GM23248 (cell line): ENCODE measurements at regions not wholly inside any gene's neighbourhood (a gene's known extent, or its start where the extent isn't known, plus 50 kb on each side); places are given as distances from the start of the nearest gene placed in this dataset.

Experiments
- DNase-seq: peaks from one replicate; pipeline ENCODE4 v3.0.0-alpha.2; 2015
- H2AFZ ChIP-seq: fragments of 200-600 bp; sonication (generic); 2 replicates; pipeline ENCODE4 v1.6.1; 2016; ENCODE audit warnings: antibody characterized with exemption
- H3F3A ChIP-seq: fragments of 200-600 bp; sonication (generic); 2 replicates; pipeline ENCODE4 v1.6.1; 2016; ENCODE audit warnings: mild to moderate bottlenecking, antibody characterized with exemption, mixed run types; ENCODE audit not compliant: insufficient read depth
- H3K27ac ChIP-seq: fragments of 200-600 bp; sonication (generic); 2 replicates; pipeline ENCODE4 v1.5.1; 2016; ENCODE audit warnings: mild to moderate bottlenecking
- H3K27me3 ChIP-seq: fragments of 200-600 bp; sonication (generic); replicated peaks from 2 replicates; pipeline ENCODE4 v1.6.1; 2016; ENCODE audit warnings: mild to moderate bottlenecking; ENCODE audit not compliant: insufficient read depth
- H3K36me3 ChIP-seq: fragments of 200-600 bp; sonication (generic); 2 replicates; pipeline ENCODE4 v1.6.1; 2016; ENCODE audit warnings: low read depth, mild to moderate bottlenecking
- H3K4me1 ChIP-seq: fragments of 200-600 bp; sonication (generic); 2 replicates; pipeline ENCODE4 v1.6.1; 2016; ENCODE audit warnings: mild to moderate bottlenecking; ENCODE audit not compliant: insufficient read depth
- H3K4me2 ChIP-seq: fragments of 200-600 bp; sonication (generic); one replicate; pipeline ENCODE4 v1.6.1; 2016; ENCODE audit warnings: mild to moderate bottlenecking; ENCODE audit not compliant: unreplicated experiment
- H3K4me3 ChIP-seq: fragments of 200-600 bp; sonication (generic); 2 replicates; pipeline ENCODE4 v1.5.1; 2016; ENCODE audit warnings: mild to moderate bottlenecking
- H3K79me2 ChIP-seq: fragments of 200-600 bp; sonication (generic); 2 replicates; pipeline ENCODE4 v1.6.1; 2016; ENCODE audit warnings: mild to moderate bottlenecking; ENCODE audit not compliant: insufficient read depth
- H3K9ac ChIP-seq: fragments of 200-600 bp; sonication (generic); 2 replicates; pipeline ENCODE4 v1.6.1; 2016; ENCODE audit warnings: mild to moderate bottlenecking
- H3K9me2 ChIP-seq: fragments of 200-600 bp; sonication (generic); 2 replicates; pipeline ENCODE4 v1.6.1; 2016; ENCODE audit warnings: mixed run types, mild to moderate bottlenecking, moderate library complexity; ENCODE audit not compliant: insufficient read depth
- H3K9me3 ChIP-seq: fragments of 200-600 bp; sonication (generic); one replicate; pipeline ENCODE4 v1.6.1; 2017; ENCODE audit warnings: low read depth
- H4K20me1 ChIP-seq: fragments of 200-600 bp; sonication (generic); 2 replicates; pipeline ENCODE4 v1.6.0; 2016; ENCODE audit not compliant: insufficient read depth
- EZH2 ChIP-seq: fragments of 200-600 bp; sonication (generic); IDR thresholded peaks from 2 replicates; pipeline ENCODE4 v1.6.1; 2018; ENCODE audit warnings: antibody characterized with exemption, mild to moderate bottlenecking; ENCODE audit not compliant: insufficient read depth, poor library complexity, severe bottlenecking
- EZH2phosphoT487 ChIP-seq: fragments of 200-600 bp; sonication (generic); IDR thresholded peaks from 2 replicates; pipeline ENCODE4 v1.6.1; 2018; ENCODE audit warnings: antibody characterized with exemption, moderate library complexity, mild to moderate bottlenecking, low read depth; ENCODE audit not compliant: insufficient read depth
- WGBS, 2 experiments: methylation state at CpG; one replicate each; pipeline ENCODE4 v1.1.6; 2015 to 2017; ENCODE audit warnings: low lambda C conversion rate in 2 of 2, low coverage in 1 of 2; ENCODE audit errors: missing lambda C conversion rate in 2 of 2; 5-methylcytosine and 5-hydroxymethylcytosine counted together
- in situ Hi-C: fragments of 300-500 bp; cut with MboI; formaldehyde crosslinking; loops from 2 replicates; pipeline ENCODE4 v1.15.0; 2020

DNA sequence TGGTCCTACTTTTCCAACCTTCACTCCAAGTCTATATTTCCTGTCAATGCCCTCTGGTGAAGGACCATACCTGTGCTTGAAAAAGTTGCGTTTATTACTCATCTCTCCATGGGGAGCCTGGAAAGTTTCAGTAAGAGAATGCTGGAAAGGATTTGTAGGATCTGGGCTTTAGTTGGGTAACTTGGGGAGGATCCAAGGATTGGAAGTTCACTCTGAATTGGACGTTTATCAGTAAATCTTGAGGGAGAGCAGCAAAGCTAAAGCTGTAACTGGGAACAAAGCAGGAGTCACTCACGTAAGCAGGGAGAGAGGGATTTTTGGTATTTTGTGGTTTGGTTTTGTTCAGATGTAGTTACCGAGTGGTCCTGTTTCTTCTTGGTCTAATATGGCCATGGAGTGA is 51.4 kb upstream of the NPVF start:
- H3K36me3 ChIP-seq = no peaks in the 10 kb centered on the region
- H2AFZ ChIP-seq = no peak overlapping the region
- H3K4me3 ChIP-seq = no peak overlapping the region
- no peak overlapping the region for H3K9ac ChIP-seq
- peaks cover under 1% of the 10 kb centered on the region for H3K27me3 ChIP-seq
- WGBS, 2 experiments = 24% methylated on average over 4 of the region's 4 CpGs
- no peaks in the 10 kb centered on the region for H4K20me1 ChIP-seq
- no peak for DNase-seq
- H3K4me2 ChIP-seq = no peak overlapping the region
- H3K79me2 ChIP-seq = no peaks in the 10 kb centered on the region
- TF ChIP-seq EZH2 (no peak), EZH2phosphoT487 (no peak)
- H3K9me3 ChIP-seq = no peaks in the 10 kb centered on the region
- H3K27ac ChIP-seq = no peak overlapping the region
- H3K9me2 ChIP-seq = no peaks in the 10 kb centered on the region
- H3K4me1 ChIP-seq = no peaks in the 10 kb centered on the region
- in situ Hi-C loops = no loop called here
- no peaks in the 10 kb centered on the region for H3F3A ChIP-seq

DNA sequence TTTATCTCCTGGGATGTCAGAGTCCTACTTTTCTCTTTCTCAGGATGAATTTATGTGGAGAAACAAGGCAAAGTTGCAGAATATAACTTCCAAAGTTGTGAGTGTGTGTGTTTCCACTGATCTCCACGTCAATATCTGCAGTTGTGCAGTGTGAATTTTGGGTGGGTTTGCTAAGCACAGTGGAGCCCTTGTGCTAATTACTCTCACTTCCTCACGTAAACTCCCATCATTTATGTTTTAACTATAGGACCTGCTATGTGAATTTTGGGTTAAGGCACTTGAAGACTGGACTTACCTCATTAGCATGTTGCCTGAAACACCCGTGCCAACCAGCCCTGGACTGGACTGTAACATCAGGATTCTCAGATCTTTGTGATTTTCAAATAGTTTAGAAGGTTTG is 51.9 kb upstream of the NPVF start:
- no peaks in the 10 kb centered on the region for H3F3A ChIP-seq
- in situ Hi-C loops = no loop called here
- H4K20me1 ChIP-seq = no peaks in the 10 kb centered on the region
- peaks cover 4% of the 10 kb centered on the region for H3K27me3 ChIP-seq
- no peaks in the 10 kb centered on the region for H3K36me3 ChIP-seq
- no peaks in the 10 kb centered on the region for H3K9me3 ChIP-seq
- H3K4me3 ChIP-seq = no peak overlapping the region
- WGBS, 2 experiments = 21 to 38% methylated on average over 3 of the region's 3 CpGs
- H3K4me1 ChIP-seq = no peaks in the 10 kb centered on the region
- H3K27ac ChIP-seq = no peak overlapping the region
- no peak for DNase-seq
- H3K4me2 ChIP-seq = no peak overlapping the region
- H3K9ac ChIP-seq = no peak overlapping the region
- no peaks in the 10 kb centered on the region for H3K79me2 ChIP-seq
- H3K9me2 ChIP-seq = no peaks in the 10 kb centered on the region
- TF ChIP-seq EZH2 (no peak), EZH2phosphoT487 (no peak)
- H2AFZ ChIP-seq = no peak overlapping the region

DNA sequence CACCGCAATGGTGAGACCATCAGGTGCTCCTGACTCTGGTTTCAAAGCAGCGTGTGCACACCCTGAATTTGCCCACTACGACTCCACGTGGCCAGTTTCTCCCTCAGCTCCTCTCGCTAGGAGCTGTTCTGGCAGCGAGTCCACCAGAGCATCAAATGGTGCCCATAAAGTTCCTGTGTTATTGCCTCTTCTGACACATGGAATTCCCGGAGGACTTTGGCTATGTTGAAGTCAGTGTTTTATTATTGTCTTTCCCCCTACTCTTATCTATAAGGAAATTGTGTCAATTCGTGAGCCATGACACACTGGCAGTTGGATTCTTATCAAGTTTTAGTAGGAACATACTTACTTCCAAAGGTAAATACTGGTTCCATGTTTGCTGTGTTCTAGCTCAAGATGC is 53.9 kb upstream of the NPVF start:
- 54 to 57% methylated on average over 8 of the region's 8 CpGs for WGBS, 2 experiments
- no peak for DNase-seq
- Histone ChIP-seq H3K9me3 (no peaks in the 10 kb centered on the region), H3K4me2 (no peak overlapping the region), H4K20me1 (no peaks in the 10 kb centered on the region), H3K4me3 (no peak overlapping the region), H3K79me2 (no peaks in the 10 kb centered on the region), H3K9me2 (no peaks in the 10 kb centered on the region), H3K9ac (no peak overlapping the region), H3K36me3 (no peaks in the 10 kb centered on the region), H3K27me3 (peaks cover 4% of the 10 kb centered on the region), H2AFZ (no peak overlapping the region), H3F3A (no peaks in the 10 kb centered on the region), H3K27ac (no peak overlapping the region), H3K4me1 (no peaks in the 10 kb centered on the region)
- no peak for TF ChIP-seq EZH2
- no peak for TF ChIP-seq EZH2phosphoT487
- in situ Hi-C loops = no loop called here

DNA sequence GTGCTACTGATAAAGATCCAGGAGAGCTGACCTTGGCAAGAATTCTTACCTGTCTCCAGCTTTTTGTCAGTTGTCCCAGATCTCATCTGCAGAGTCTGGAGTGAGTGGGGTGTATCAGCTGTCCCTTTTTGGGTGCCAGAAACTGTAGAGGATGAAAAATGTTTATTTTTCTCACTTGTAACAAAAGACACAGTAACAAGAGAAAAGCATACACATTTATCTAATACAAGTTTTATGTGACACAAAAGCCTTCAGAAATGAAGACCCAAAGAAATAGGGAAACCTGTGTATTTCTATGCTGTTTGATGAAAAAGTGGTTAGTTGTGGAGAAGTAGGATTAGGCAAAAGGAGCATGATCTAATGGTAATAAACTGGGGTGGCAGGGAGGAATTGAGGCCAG is 58.5 kb upstream of the NPVF start:
- no peak overlapping the region for H3K9ac ChIP-seq
- H3K9me3 ChIP-seq = no peaks in the 10 kb centered on the region
- peaks cover 4% of the 10 kb centered on the region for H3K27me3 ChIP-seq
- no peaks in the 10 kb centered on the region for H3K4me1 ChIP-seq
- no peak for DNase-seq
- no peak overlapping the region for H2AFZ ChIP-seq
- no peaks in the 10 kb centered on the region for H3K9me2 ChIP-seq
- no peaks in the 10 kb centered on the region for H3K36me3 ChIP-seq
- H4K20me1 ChIP-seq = no peaks in the 10 kb centered on the region
- no peaks in the 10 kb centered on the region for H3F3A ChIP-seq
- TF ChIP-seq EZH2 = no peak
- no peak for TF ChIP-seq EZH2phosphoT487
- no peaks in the 10 kb centered on the region for H3K79me2 ChIP-seq
- H3K4me3 ChIP-seq = no peak overlapping the region
- in situ Hi-C loops = no loop called here
- no peak overlapping the region for H3K4me2 ChIP-seq
- no peak overlapping the region for H3K27ac ChIP-seq

DNA sequence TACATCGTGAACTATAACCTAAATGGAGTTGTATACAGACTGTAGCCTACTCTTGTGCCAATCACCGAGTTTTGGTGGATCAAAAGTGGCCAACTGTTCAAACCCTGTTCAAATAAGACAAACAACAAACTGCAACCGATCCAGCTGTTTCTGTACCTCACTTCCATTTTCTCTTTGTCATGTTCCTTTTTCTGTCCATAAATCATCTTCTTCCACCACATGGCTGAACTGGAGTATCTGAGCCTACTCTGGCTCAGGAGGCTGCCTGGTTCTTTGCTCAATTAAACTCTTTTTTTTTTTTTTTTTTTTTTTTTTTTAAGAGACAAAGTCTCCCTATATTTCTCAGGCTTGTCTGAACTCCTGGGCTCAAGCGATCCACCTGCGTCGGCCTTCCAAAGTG is 59.0 kb upstream of the NPVF start:
- no peaks in the 10 kb centered on the region for H4K20me1 ChIP-seq
- H3K9ac ChIP-seq = no peak overlapping the region
- no peak overlapping the region for H3K4me2 ChIP-seq
- peaks cover 4% of the 10 kb centered on the region for H3K27me3 ChIP-seq
- TF ChIP-seq EZH2phosphoT487 = no peak
- no peak for DNase-seq
- H3K9me3 ChIP-seq = no peaks in the 10 kb centered on the region
- no peak overlapping the region for H2AFZ ChIP-seq
- no peaks in the 10 kb centered on the region for H3K9me2 ChIP-seq
- no peaks in the 10 kb centered on the region for H3K79me2 ChIP-seq
- no peak overlapping the region for H3K4me3 ChIP-seq
- in situ Hi-C loops = no loop called here
- H3K27ac ChIP-seq = no peak overlapping the region
- H3K4me1 ChIP-seq = no peaks in the 10 kb centered on the region
- H3K36me3 ChIP-seq = no peaks in the 10 kb centered on the region
- H3F3A ChIP-seq = no peaks in the 10 kb centered on the region
- WGBS, 2 experiments = 71 to 73% methylated on average over 6 of the region's 6 CpGs
